ENCODE measurements at regions not wholly inside any gene's neighbourhood (a gene's known extent, or its start where the extent isn't known, plus 50 kb on each side); places are given as distances from the start of the nearest gene placed in this dataset.
A peak's percentile ranks its signal among the peaks of the same experiment; 100 is the strongest.
"Not testable (repeated sequence)": the region's sequence is repeated elsewhere in the genome, so short reads cannot be mapped to it uniquely, and the experiment has no call there.

- not testable (repeated sequence) for H3K4me1 ChIP-seq (ENCODE audit: control insufficient read depth, insufficient read depth, low read length, poor library complexity, severe bottlenecking); H3K9me3 ChIP-seq (ENCODE audit: control insufficient read depth in 2 of 2, low read length in 2 of 2); H3K27ac Mint-ChIP-seq; DNase-seq; H3K4me3 Mint-ChIP-seq; H3K27ac ChIP-seq (ENCODE audit: insufficient read depth, low read length, poor library complexity, severe bottlenecking); H3K36me3 Mint-ChIP-seq; H3K27me3 Mint-ChIP-seq; H3K36me3 ChIP-seq (ENCODE audit: control insufficient read depth, insufficient read depth, low read length); H3K9me3 Mint-ChIP-seq; H3K4me1 Mint-ChIP-seq; H3K4me3 ChIP-seq (ENCODE audit: low read depth, low read length); H3K27me3 ChIP-seq (ENCODE audit: control insufficient read depth, insufficient read depth, low read length); ATAC-seq (ENCODE audit: low read depth in 2 of 2)
These were observed 58.8 kb upstream of the ANKRD30BL start for GRCh38 chr2:132220589-132220988.

- DNase-seq; H3K27ac ChIP-seq (ENCODE audit: insufficient read depth, low read length, poor library complexity, severe bottlenecking); H3K27ac Mint-ChIP-seq; H3K27me3 Mint-ChIP-seq; H3K9me3 Mint-ChIP-seq; H3K4me3 ChIP-seq (ENCODE audit: low read depth, low read length); H3K36me3 ChIP-seq (ENCODE audit: control insufficient read depth, insufficient read depth, low read length); H3K9me3 ChIP-seq (ENCODE audit: control insufficient read depth in 2 of 2, low read length in 2 of 2); H3K4me1 Mint-ChIP-seq; H3K27me3 ChIP-seq (ENCODE audit: control insufficient read depth, insufficient read depth, low read length); H3K4me1 ChIP-seq (ENCODE audit: control insufficient read depth, insufficient read depth, low read length, poor library complexity, severe bottlenecking); H3K36me3 Mint-ChIP-seq; H3K4me3 Mint-ChIP-seq; ATAC-seq (ENCODE audit: low read depth in 2 of 2): not testable (repeated sequence)
These were observed 60.1 kb upstream of the ANKRD30BL start for GRCh38 chr2:132221886-132222285.

- no peaks in the 10 kb centered on the region for H3K27me3 ChIP-seq (ENCODE audit: control insufficient read depth, insufficient read depth, low read length)
- Mint-ChIP-seq H3K27ac (no peak overlapping the region), H3K27me3 (peaks cover 6% of the 10 kb centered on the region), H3K4me1 (no peaks in the 10 kb centered on the region), H3K36me3 (peaks cover 3% of the 10 kb centered on the region), H3K9me3 (peaks cover 0 to 27% (median 3%) of the 10 kb centered on the region in 7 donors), H3K4me3 (no peak overlapping the region)
- H3K9me3 ChIP-seq (ENCODE audit: control insufficient read depth in 2 of 2, low read length in 2 of 2): no peaks in the 10 kb centered on the region
- H3K4me1 ChIP-seq (ENCODE audit: control insufficient read depth, insufficient read depth, low read length, poor library complexity, severe bottlenecking): no peaks in the 10 kb centered on the region
- DNase-seq (no peak), ATAC-seq (ENCODE audit: low read depth in 2 of 2) (no peak)
- H3K27ac ChIP-seq (ENCODE audit: insufficient read depth, low read length, poor library complexity, severe bottlenecking): no peak overlapping the region
- no peak overlapping the region for H3K4me3 ChIP-seq (ENCODE audit: low read depth, low read length)
- no peaks in the 10 kb centered on the region for H3K36me3 ChIP-seq (ENCODE audit: control insufficient read depth, insufficient read depth, low read length)
These were observed 90.6 kb upstream of the ANKRD30BL start for GRCh38 chr2:132252191-132252893.

GRCh38 chr2:132252894-132253264 lies 91.1 kb upstream of the ANKRD30BL start:
- no peaks in the 10 kb centered on the region for H3K27me3 ChIP-seq (ENCODE audit: control insufficient read depth, insufficient read depth, low read length)
- H3K36me3 ChIP-seq (ENCODE audit: control insufficient read depth, insufficient read depth, low read length): no peaks in the 10 kb centered on the region
- Mint-ChIP-seq H3K4me3 (no peak overlapping the region), H3K27me3 (peaks cover 6% of the 10 kb centered on the region), H3K36me3 (peaks cover 3% of the 10 kb centered on the region), H3K4me1 (no peaks in the 10 kb centered on the region), H3K9me3 (peaks cover 0 to 27% (median 3%) of the 10 kb centered on the region in 7 donors), H3K27ac (peak overlapping the region in 1 of 3 donors; percentile 63)
- no peak for ATAC-seq (ENCODE audit: low read depth in 2 of 2)
- H3K4me1 ChIP-seq (ENCODE audit: control insufficient read depth, insufficient read depth, low read length, poor library complexity, severe bottlenecking): no peaks in the 10 kb centered on the region
- no peaks in the 10 kb centered on the region for H3K9me3 ChIP-seq (ENCODE audit: control insufficient read depth in 2 of 2, low read length in 2 of 2)
- DNase-seq: no peak
- no peak overlapping the region for H3K27ac ChIP-seq (ENCODE audit: insufficient read depth, low read length, poor library complexity, severe bottlenecking)
- no peak overlapping the region for H3K4me3 ChIP-seq (ENCODE audit: low read depth, low read length)

GRCh38 chr2:132253496-132254305 lies 91.9 kb upstream of the ANKRD30BL start:
- no peaks in the 10 kb centered on the region for H3K4me1 ChIP-seq (ENCODE audit: control insufficient read depth, insufficient read depth, low read length, poor library complexity, severe bottlenecking)
- H3K27ac ChIP-seq (ENCODE audit: insufficient read depth, low read length, poor library complexity, severe bottlenecking): no peak overlapping the region
- ATAC-seq (ENCODE audit: low read depth in 2 of 2) (no peak), DNase-seq (no peak)
- H3K4me3 Mint-ChIP-seq: no peak overlapping the region
- H3K9me3 ChIP-seq (ENCODE audit: control insufficient read depth in 2 of 2, low read length in 2 of 2): no peaks in the 10 kb centered on the region
- H3K36me3 ChIP-seq (ENCODE audit: control insufficient read depth, insufficient read depth, low read length): no peaks in the 10 kb centered on the region
- H3K27me3 Mint-ChIP-seq: peaks cover 7% of the 10 kb centered on the region
- H3K36me3 Mint-ChIP-seq: peaks cover 3% of the 10 kb centered on the region
- no peak overlapping the region for H3K27ac Mint-ChIP-seq
- no peaks in the 10 kb centered on the region for H3K4me1 Mint-ChIP-seq
- H3K9me3 Mint-ChIP-seq: peaks cover 0 to 23% (median 3%) of the 10 kb centered on the region in 7 donors
- no peaks in the 10 kb centered on the region for H3K27me3 ChIP-seq (ENCODE audit: control insufficient read depth, insufficient read depth, low read length)
- H3K4me3 ChIP-seq (ENCODE audit: low read depth, low read length): no peak overlapping the region

GRCh38 chr2:132254306-132254919 lies 92.7 kb upstream of the ANKRD30BL start:
- H3K36me3 Mint-ChIP-seq; H3K4me3 Mint-ChIP-seq; H3K27ac Mint-ChIP-seq; H3K4me1 Mint-ChIP-seq; H3K27ac ChIP-seq (ENCODE audit: insufficient read depth, low read length, poor library complexity, severe bottlenecking); H3K4me1 ChIP-seq (ENCODE audit: control insufficient read depth, insufficient read depth, low read length, poor library complexity, severe bottlenecking); DNase-seq; H3K9me3 ChIP-seq (ENCODE audit: control insufficient read depth in 2 of 2, low read length in 2 of 2); ATAC-seq (ENCODE audit: low read depth in 2 of 2); H3K27me3 ChIP-seq (ENCODE audit: control insufficient read depth, insufficient read depth, low read length); H3K36me3 ChIP-seq (ENCODE audit: control insufficient read depth, insufficient read depth, low read length); H3K4me3 ChIP-seq (ENCODE audit: low read depth, low read length): not testable (repeated sequence)
- Mint-ChIP-seq H3K27me3 (peaks cover 12% of the 10 kb centered on the region), H3K9me3 (peaks cover 0 to 27% (median 3%) of the 10 kb centered on the region in 7 donors)

- Histone ChIP-seq H3K9me3 (ENCODE audit: control insufficient read depth in 2 of 2, low read length in 2 of 2) (no peaks in the 10 kb centered on the region), H3K27ac (ENCODE audit: insufficient read depth, low read length, poor library complexity, severe bottlenecking) (no peak overlapping the region), H3K4me3 (ENCODE audit: low read depth, low read length) (no peak overlapping the region), H3K36me3 (ENCODE audit: control insufficient read depth, insufficient read depth, low read length) (no peaks in the 10 kb centered on the region), H3K27me3 (ENCODE audit: control insufficient read depth, insufficient read depth, low read length) (no peaks in the 10 kb centered on the region), H3K4me1 (ENCODE audit: control insufficient read depth, insufficient read depth, low read length, poor library complexity, severe bottlenecking) (no peaks in the 10 kb centered on the region)
- no peak for ATAC-seq (ENCODE audit: low read depth in 2 of 2)
- Mint-ChIP-seq H3K27me3 (peaks cover 14% of the 10 kb centered on the region), H3K36me3 (peaks cover 3% of the 10 kb centered on the region), H3K27ac (no peak overlapping the region), H3K9me3 (peaks cover 0 to 22% (median 1%) of the 10 kb centered on the region in 7 donors), H3K4me1 (no peaks in the 10 kb centered on the region), H3K4me3 (no peak overlapping the region)
- DNase-seq: no peak
These were observed 94.0 kb upstream of the ANKRD30BL start for GRCh38 chr2:132255714-132256113.
